ENCODE measurements at regions not wholly inside any gene's neighbourhood (a gene's known extent, or its start where the extent isn't known, plus 50 kb on each side); places are given as distances from the start of the nearest gene placed in this dataset.
"Not testable (repeated sequence)": the region's sequence is repeated elsewhere in the genome, so short reads cannot be mapped to it uniquely, and the experiment has no call there.

DNA sequence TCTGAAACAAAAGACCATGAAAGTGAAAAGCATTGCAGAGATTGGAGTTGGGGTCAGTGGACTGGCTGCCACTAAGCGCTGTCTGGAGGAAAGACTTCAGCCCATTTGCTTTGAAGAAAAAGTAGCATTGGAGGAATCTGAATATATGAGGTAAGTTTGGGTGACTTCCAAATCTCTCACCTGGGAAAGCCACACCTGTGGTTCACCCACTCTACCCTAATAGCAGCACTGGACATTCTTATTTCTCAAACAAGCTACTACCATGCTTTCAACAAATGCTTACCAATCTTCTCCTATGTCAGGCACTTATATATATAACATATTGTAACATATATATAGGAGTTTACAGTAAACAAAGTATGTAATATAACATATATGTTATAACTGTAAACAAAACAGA is 76.0 kb upstream of the POGK start:
- no peaks in the 10 kb centered on the region for H3K36me3 ChIP-seq
- H3K4me1 ChIP-seq (ENCODE audit: control insufficient read depth in 1 of 2, insufficient read depth in 1 of 2, low read depth in 1 of 2, low read length in 1 of 2) = no peaks in the 10 kb centered on the region
- H3K4me3 ChIP-seq (ENCODE audit: low read depth in 1 of 2, low read length in 1 of 2) = no peak overlapping the region
- H3K27ac ChIP-seq = no peak overlapping the region
- no peaks in the 10 kb centered on the region for H3K27me3 ChIP-seq
- H3K9me3 ChIP-seq = no peaks in the 10 kb centered on the region
- TF ChIP-seq, protein P1, sequence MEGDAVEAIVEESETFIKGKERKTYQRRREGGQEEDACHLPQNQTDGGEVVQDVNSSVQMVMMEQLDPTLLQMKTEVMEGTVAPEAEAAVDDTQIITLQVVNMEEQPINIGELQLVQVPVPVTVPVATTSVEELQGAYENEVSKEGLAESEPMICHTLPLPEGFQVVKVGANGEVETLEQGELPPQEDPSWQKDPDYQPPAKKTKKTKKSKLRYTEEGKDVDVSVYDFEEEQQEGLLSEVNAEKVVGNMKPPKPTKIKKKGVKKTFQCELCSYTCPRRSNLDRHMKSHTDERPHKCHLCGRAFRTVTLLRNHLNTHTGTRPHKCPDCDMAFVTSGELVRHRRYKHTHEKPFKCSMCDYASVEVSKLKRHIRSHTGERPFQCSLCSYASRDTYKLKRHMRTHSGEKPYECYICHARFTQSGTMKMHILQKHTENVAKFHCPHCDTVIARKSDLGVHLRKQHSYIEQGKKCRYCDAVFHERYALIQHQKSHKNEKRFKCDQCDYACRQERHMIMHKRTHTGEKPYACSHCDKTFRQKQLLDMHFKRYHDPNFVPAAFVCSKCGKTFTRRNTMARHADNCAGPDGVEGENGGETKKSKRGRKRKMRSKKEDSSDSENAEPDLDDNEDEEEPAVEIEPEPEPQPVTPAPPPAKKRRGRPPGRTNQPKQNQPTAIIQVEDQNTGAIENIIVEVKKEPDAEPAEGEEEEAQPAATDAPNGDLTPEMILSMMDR (IDR thresholded peaks at IDR 0.05) = no peak

DNA sequence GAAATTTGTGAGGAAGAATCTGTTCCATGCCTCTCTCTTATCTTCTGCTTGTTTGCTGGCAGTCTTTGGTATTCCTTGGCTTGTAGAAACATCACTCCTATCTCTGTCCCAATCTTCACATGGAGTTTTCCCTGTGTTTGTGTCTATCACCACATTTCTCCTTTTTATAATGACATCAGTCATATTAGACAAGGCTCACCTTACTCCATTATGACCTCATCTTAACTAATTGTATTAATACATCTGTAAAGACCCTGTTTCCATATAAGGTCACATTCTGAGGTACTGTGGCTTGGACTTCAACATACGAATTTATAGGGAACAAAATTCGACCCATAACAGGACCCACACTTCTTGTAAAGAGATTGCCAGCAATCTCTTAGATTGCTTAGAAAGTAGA is 72.3 kb upstream of the POGK start:
- Histone ChIP-seq H3K27ac (no peak overlapping the region), H3K36me3 (no peaks in the 10 kb centered on the region), H3K27me3 (no peaks in the 10 kb centered on the region), H3K4me1 (ENCODE audit: control insufficient read depth in 1 of 2, insufficient read depth in 1 of 2, low read depth in 1 of 2, low read length in 1 of 2) (no peaks in the 10 kb centered on the region), H3K4me3 (ENCODE audit: low read depth in 1 of 2, low read length in 1 of 2) (no peak overlapping the region), H3K9me3 (no peaks in the 10 kb centered on the region)
- TF ChIP-seq, protein P1 (IDR thresholded peaks at IDR 0.05) = no peak

DNA sequence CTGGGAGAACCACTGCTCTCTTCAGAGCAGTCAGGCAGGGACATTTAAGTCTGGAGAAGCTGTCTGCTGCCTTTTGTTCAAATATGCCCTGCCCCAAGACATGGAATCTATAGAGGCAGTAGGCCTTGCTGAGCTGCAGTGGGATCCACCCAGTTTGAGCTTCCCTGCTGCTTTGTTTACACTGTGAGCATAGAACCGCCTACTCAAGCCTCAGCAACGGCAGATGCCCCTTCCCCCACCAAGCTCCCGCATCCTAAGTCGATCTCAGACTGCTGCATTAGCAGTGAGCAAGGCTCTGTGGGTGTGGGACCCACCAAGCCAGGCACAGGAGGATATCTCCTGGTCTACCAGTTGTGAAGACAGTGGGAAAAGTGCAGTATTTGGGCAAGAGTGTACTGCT is 54.6 kb upstream of the POGK start:
- H3K4me1 ChIP-seq (ENCODE audit: control insufficient read depth in 1 of 2, insufficient read depth in 1 of 2, low read depth in 1 of 2, low read length in 1 of 2); H3K36me3 ChIP-seq; H3K27ac ChIP-seq; H3K27me3 ChIP-seq; H3K4me3 ChIP-seq (ENCODE audit: low read depth in 1 of 2, low read length in 1 of 2); H3K9me3 ChIP-seq: not testable (repeated sequence)

DNA sequence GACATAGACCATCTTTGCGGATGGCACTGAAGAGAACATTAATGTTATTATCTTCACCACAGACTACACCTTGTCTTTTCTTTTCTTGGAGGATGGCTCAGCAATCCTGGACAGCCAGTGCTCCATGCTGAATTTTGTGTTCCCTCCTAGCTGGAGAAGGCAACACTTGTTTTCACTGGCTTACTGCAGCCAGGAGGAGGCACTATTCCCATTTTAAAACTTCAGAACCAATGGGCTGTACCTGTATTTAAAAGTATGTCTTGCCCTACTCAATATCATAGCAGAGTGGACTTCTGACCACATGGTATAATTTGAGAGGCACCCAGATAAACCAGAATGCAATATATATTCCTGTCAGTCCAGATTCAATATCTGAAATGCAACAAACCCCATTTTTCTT is 53.3 kb upstream of the POGK start:
- Histone ChIP-seq H3K27ac (no peak overlapping the region), H3K27me3 (no peaks in the 10 kb centered on the region), H3K9me3 (no peaks in the 10 kb centered on the region), H3K36me3 (no peaks in the 10 kb centered on the region), H3K4me1 (ENCODE audit: control insufficient read depth in 1 of 2, insufficient read depth in 1 of 2, low read depth in 1 of 2, low read length in 1 of 2) (no peaks in the 10 kb centered on the region), H3K4me3 (ENCODE audit: low read depth in 1 of 2, low read length in 1 of 2) (no peak overlapping the region)
- TF ChIP-seq, protein P1 (IDR thresholded peaks at IDR 0.05) = no peak

DNA sequence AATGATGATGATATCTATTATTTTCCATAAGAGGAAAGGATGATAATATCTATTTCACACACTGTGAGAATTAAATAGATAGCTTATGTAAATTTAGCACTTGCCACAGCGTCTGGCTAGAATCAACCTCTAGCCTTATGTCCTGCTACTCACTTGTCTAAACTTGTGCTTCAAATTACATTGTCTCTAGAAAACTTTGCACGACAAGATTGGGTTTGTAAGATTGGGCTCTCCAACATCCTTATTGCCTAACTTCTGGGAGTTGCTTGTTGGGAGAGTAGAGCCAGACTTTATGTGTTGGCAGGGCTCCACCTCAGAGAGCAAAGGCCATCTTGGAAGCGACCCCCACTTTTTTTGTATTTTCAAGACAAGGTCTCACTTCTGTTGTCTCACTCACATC is 50.0 kb upstream of the POGK start:
- Histone ChIP-seq H3K27ac (no peak overlapping the region), H3K9me3 (no peaks in the 10 kb centered on the region), H3K4me3 (ENCODE audit: low read depth in 1 of 2, low read length in 1 of 2) (no peak overlapping the region), H3K27me3 (no peaks in the 10 kb centered on the region), H3K4me1 (ENCODE audit: control insufficient read depth in 1 of 2, insufficient read depth in 1 of 2, low read depth in 1 of 2, low read length in 1 of 2) (no peaks in the 10 kb centered on the region), H3K36me3 (no peaks in the 10 kb centered on the region)
- TF ChIP-seq, protein P1 (IDR thresholded peaks at IDR 0.05) = no peak

All from neutrophil (primary cell).